DMS79 (cell line): ENCODE measurements at regions not wholly inside any gene's neighbourhood (a gene's known extent, or its start where the extent isn't known, plus 50 kb on each side); places are given as distances from the start of the nearest gene placed in this dataset.

Source experiments
- DNase-seq: peaks from one replicate; lab custom pipeline; 2025; lab: John Stamatoyannopoulos, UW

DNA sequence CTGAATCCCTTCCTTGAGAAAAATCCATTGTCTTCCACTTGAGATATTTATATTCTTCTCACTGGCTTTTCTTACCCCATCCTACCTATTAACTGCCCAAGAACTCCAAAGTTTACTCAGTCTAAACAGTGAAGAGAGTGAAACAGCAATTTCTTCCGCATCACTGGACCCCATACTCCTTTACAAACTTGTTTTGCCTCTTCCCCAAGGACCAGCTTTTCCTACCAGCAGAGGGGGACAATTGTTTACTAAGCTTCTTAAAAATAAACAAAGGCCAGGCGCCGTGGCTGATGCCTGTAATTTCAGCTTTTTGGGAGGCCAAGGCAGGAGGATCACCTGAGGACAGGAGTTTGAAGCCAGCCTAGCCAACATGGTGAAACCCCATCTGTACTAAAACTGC lies 52.0 kb downstream of the LRATD1 start:
- DNase-seq = no peak

DNA sequence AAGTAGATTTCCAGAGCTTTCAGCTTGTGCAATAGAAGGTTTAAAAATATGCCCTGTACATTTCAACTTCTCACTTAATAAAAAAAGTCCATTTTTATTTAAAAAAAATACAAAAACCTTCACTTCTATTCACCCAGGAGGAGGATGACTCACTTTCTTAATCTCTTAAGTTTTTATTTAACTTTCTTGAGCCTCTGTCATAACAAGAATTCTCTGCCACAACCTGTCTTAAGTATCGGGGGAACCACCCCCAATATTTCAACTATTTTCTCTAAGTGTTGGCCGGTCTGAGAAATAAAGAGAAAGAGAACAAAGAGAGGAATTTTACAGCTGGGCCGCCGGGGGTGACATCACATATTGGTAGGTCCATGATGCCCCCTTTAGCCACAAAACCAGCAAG lies 58.4 kb downstream of the LRATD1 start:
- no peak for DNase-seq

DNA sequence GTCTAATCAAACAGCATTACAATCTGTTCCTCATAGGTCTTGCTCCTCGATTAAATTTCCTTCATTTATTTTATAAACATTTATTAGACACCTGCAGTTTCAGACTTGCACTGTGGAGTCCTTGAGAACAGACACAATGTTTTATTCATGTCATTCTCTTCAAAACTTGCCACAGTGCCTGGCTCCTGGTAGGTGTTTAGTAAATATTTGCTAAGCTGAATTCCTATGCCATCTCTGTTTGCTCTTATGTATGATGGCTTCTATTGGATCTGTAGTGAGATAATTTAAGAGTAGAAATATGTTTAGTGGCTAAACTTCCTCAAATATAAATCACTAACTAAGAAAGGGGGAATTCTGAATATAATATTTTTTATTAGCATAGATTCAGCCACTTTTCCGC lies 61.4 kb downstream of the LRATD1 start:
- DNase-seq = no peak

DNA sequence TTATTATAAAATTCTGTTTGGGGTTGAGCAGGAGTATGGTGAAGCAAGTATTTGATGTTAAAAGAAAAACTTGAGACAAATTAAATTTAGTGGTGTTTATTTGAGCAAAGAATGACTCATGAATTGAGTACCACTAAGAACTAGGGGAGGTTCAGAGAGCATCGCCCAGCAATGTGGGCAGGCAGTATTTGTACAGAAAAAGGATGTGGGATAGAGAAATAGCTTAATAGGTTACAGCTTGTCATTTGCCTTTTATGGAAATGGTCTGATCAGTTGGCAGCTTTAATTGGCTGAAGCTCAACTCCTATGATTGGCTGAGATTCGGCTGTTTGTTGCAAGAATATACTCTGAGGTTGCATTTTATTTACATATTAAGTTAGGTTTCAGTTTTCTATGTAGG lies 68.2 kb downstream of the LRATD1 start:
- no peak for DNase-seq

DNA sequence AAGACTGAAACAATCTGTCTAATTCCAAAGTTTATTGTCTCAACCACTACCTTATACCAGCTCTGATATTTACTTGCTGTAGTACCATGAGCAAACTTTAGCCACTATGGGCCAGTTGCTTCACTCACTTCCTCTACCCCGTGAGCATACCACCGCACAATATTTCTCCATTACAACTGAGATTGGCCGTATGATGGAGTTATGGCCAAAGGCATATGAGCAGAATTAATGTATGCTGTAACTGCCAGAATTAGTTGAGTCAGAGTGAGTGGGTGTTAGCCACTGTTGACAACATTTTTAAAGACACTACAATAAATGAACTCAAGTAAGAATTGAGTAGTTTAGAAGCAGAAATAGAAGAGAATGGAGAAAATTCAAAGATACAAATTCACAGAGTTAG lies 69.7 kb downstream of the LRATD1 start:
- no peak for DNase-seq

DNA sequence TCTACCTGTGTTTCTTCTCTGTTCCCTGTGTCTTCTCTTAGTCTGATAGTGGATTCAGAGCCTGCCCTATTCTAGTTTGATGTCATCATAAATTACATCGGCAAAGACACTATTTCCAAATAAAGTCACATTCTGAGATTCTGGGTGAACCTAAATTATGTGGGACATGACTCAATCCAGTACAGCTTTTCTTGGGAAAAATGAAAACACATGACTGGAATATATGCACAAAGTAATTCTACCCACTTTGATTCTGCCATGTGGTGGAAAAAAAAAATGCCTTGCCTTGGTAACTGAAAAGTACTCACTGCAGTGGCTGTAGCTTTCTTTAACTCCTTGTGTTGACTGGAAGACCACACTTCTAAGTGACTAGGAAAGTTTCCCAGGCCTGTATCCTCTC lies 73.7 kb downstream of the LRATD1 start:
- no peak for DNase-seq

DNA sequence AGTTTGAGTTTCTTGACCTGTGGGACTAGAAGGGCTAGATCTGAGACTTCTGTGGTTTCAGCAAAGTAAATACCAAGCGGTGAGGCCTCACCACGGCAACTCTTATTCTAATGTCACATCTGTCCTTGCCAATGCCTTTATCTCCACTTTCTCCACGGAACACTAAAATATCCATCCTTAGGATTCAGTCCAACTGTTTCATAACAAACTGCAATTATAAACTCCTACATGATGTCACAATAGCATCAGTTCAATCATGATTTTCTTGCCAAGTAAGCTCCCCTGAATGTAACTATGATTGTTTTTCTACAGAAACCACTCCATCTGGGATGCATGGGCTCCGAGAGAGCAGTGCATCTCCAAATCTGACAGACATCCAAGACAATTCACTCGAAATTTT lies 79.6 kb downstream of the LRATD1 start:
- DNase-seq = no peak

DNA sequence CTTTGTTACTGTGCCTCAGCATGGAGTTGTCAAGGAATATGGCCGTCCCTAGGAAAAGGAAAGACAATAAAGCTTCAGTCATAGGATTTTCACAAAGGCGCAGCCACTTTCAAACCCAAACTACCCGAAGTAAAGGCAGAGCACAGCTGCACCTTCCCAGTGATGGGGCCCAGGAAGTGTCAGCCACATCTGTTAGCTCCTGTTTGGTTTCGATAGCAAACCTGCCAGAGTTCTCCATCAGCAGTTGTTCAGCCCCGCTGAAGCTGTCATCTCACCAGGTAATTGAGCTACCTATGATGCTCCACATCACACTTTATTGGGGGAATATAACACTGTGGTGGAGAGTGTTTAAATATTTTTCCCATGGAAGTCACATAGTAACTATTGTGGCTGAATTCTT lies 80.7 kb downstream of the LRATD1 start:
- DNase-seq = no peak

DNA sequence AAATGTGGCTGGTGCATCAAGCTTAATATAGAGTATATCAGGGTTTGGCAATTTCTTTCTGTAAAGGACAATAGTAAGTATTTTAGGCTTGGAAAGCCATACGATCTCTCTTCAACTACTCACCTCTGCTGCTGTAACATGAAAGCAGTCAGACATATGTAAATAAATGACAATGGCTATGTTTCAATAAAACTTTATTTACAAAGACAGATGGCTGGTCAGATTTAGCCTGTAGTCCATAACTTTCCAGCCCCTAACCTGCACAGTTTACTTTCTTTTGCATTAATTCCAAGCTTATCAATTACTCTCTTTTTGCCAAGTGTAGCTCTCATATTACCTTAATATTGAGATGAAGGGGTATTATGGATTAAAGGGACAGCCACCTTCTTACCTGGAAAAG lies 83.1 kb downstream of the LRATD1 start:
- DNase-seq = no peak

DNA sequence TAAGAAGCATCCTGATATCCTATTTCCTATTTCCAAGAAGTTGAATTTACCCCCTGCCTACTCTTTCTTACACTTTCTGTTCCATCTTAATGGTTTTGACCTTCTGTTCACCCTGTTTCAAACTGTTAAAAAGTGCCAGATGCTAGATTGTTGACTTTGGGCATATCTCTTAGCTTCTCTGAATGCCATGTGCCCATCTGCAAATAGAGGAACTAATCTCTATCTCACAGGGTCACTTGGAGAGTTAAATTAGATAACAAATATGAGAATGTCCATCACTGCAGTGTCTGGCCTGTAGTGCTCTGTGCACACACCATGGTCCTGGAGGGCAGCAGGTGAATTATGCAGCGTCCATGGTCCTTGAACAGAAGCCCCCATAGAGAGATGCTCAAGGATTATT lies 83.8 kb downstream of the LRATD1 start:
- DNase-seq = no peak

DNA sequence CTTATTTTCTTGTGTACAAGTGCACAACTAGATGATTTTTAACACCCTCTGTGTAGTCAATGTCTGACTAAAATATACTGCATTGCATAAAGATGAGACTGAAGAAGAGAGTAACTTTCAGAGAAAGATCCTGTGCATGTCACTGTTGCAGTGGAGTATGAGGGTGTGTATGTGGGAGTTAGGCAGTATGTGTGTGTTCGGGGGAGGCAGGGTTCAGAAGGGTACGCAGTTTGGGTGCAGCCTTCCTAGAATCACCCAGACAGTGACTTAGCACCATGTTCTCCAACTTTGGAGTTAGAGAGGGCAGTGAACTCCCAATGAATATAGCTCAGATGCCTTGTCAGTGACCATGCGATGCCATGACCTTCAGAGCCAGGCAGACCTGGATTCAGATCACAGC lies 84.6 kb downstream of the LRATD1 start:
- no peak for DNase-seq

DNA sequence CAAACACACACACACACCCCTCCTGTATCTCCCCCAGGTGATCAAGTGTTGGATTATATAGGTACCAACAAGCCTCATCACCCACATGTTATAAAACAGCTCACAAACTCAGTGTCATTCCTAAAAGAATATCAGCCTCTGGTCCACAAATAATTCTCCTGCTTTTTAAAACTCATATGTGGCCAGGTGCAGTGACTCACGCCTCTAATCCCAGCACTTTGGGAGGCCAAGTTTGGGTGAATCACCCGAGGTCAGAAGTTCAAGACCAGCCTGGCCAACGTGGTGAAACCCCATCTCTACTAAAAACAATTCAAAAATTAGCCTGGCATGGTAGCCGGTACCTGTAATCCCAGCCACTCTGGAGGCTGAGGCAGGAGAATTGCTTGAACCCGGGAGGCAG lies 87.8 kb downstream of the LRATD1 start:
- DNase-seq = no peak

DNA sequence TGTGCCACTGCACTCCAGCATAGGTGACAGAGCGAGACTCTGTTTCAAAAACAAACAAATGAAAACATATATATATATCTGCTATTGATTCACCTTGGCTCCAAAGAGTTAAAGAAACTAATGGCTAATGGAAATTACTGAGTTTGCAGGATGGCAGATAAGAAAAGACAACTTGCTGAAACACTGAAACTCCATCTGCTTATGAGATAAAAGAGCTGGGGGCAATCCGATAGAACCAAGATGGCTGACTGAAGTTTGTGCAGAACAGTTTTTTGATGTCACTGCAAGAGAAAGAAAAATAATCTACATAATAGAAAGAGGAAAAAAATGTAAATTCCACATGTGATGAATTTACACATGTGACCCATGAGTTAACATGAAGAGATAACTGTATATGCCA lies 88.2 kb downstream of the LRATD1 start:
- no peak for DNase-seq

DNA sequence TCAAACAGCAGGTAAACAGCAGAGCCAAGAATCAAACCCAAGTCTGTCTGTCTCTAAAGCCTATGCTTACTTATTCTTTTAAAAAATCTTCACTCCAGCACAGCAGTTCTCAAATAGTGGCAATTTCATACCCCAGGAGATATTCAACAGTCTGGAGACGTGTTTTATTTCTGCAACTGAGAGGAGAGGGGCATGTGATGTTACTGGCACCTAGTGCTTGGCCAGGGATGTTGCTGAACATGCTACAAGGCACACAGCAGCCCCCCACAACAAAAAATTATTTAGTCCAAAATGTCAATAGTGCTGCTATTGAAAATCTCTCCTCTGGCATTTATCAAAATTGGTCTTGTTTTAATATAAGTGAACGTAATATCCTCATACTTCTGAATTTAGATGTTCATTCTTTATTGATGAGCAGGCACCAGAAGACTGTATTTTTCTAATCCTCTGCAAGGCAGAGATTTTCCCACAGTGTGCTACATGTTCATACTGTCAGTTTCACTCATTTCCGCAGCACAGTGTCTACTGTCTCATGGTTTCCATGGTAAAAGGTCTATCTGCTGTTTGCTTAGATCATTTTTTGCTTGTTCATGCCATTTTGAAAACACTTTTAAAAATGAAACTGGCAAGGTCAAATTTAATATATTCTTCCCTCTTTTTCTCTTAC lies 90.5 kb downstream of the LRATD1 start:
- DNase-seq = no peak

DNA sequence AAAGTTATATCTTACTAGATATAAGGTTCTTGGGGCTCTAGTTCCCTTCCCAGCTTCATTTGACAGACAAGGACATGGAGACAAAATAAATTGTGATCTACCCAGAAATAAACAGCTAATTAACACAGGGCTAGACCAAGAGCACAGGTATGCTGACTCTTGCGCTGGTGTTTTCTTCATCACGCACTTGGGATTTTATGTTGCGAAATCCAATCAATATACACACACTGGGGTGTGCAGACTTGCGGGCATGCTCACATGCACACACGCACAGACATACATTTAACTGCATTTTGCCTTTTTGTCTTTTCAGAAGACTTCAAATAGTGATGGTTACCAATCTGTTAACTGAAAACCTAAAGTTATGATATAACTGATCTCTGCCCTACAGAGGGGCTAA lies 91.2 kb downstream of the LRATD1 start:
- DNase-seq = no peak

DNA sequence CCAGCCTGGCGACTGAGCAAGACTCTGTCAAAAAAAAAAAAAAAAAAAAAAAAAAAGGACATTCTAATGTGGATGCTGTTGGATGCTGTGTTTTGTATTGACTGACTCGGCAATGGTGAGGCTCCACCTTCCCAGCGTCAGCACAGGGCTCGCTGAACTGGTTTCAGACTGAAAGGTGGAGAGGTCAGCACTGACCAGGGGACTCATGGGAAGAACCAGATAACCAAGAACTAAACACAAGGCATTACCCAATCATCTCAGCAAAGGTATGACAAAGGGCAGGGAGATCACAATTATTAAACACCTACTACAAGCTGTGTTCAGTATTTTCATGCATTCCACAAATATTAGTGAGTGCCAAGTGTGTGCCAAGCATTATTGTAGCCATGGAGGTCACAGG lies 103.2 kb downstream of the LRATD1 start:
- DNase-seq = no peak

DNA sequence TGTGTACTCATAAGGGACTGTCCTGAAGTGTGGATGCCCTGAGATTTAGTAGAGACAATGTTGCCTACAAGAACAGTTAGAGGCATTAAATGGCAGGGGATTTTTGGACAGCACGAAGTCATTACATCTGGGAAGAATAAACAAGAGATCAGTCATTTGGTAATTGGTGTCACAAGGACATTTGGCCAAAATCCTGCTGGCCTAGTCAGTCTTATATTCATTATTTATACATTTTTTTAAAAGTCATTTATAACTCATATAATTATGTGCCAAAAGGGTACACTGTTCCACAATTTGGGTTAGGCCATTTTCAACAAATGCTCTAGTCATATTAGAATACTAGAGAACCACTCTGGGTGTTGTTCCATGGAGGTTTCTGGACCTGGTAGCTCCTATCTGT lies 104.7 kb downstream of the LRATD1 start:
- no peak for DNase-seq

DNA sequence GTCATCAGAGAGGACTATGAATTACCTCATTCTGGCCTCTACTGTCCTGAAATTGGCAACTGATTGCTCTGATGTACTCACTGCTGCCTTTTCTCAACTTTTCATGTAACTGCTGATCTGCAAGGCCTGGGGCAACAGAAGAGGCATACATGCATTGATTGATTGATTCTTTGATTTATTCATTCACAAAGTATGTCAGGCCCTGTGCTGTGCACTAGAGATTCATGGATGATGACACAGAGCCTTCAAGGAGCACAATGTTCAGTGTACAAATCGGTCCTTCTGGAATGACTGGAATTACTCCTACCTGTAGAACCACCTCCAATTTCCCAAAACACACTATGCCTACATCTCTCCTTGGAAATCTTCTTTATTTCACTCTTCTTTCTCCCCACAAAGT lies 111.3 kb downstream of the LRATD1 start:
- no peak for DNase-seq

DNA sequence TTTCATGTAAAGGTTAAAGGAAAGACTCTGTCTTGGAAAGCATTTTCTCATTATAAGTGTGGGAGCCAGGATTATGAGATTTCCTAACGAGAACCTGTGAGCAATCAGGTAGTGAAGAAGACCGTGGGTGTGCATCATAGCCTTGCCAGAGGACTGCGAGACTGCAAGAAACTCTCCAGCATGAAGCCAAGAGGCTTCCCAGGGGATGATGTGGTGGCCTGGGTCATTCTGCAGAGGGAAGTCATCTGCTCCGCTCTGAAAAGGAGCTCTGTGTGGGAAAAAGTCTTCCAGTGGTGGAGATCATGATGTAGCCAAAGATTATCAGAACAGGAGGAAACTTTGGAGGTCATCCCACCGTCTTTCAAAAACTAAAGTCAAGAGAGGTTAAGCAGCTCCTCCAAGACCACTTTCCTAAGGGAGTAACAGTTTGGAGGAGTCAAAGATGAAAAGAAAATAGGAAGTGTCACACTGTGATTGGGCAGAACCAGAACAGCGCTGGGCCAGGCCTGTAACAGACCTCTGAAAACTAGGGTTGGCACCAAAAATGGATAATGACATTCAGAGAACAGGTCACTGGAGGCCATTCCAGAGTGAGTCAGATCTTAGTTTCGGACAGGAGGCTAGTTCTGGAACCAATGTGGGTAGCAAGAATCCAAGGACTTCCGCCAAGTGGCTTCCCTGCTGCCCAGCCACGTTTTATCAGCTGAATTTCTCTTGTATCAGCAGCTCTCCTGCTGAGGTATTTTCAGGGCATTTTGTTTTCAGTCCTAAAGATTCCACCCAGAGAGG lies 113.0 kb downstream of the LRATD1 start:
- DNase-seq = no peak

DNA sequence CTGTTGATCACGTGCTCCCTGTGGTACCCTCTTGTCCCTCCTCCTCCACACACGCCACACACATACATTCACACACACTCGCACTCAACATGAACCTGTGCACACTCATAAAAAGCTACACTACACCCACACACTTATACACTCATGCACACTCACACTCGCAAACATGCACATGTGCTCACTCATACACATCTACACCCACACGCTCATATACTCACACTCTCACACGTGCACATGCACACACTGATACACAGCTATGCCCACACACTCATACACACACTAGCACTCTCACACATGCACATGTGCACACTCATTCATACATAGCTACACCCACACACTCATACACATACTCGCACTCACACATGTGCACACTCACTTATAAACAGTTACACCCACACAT lies 113.6 kb downstream of the LRATD1 start:
- DNase-seq = no peak

DNA sequence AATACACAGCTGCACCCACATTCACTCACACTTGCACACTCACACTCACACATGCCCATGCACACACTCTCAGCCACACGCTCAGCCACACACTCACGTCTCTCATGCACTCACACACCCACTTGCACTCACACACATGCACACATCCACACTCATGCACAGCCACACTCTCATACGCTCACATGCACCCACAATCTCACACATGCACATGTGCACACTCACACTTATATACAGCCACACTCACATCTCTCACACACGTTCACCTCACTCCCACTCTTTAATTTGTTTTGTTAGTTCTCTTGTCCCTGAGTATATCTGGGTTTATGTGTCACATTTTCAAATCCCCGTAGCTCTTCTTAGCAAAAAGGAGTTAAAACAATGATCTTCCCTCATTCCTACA lies 114.9 kb downstream of the LRATD1 start:
- DNase-seq = no peak

DNA sequence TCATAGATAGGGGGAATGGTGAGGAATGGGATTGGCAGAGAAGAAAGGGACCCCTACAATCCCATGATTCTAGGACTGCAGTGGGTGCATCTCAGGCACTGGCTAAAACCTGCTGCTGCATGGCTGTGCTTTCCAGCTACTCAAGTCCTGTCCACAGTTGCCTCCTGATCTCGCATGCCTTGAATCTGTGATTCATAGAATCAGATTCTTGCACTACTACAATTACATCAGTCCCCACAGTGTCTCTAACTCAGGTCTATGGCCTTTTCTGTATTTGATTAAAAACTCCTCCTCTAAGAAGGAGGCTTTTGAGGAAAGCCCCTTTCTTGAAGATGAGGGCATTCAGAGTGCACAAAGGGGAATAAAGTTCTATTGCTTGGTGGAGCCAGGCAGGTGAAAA lies 117.4 kb downstream of the LRATD1 start:
- DNase-seq = no peak

DNA sequence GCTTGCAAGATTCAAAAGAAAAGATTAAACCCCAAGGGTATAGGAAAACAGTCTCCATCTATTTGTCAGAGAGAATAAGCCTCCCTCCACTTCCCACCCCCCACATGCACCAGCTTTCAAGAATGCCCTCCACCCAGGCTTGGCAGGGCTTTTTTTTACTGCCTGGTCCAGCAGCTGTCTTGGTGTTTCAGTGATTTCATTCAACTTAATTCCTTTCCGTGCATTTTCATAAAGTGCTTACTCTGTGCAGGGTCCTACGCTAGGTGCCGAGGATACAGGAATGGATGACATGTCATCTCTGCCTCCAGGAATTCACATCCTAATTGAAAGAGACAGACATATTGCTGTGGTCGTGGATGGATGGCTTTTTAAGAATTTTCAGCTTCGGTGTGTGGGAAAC lies 117.9 kb downstream of the LRATD1 start:
- no peak for DNase-seq

DNA sequence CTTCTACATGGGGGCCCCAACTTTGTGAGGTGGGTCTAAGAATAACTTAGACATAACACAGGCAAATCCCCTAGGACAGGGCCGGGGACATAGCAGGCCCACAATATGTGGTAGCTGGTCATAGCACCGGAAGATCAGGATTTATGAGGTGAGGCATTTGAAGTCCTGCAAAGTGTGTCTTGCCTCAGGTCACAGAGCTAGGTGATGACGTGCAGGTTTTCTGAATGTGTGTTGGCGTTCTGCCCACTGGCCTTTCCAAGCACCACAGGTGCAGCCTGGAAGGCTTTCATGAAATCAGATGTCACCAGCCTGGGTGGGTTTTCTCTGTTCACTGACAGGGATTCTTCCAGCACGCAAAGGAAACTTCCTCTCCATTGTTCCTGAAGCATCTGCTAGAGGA lies 119.1 kb downstream of the LRATD1 start:
- peak; percentile 69 for DNase-seq
